ENCODE measurements at regions not wholly inside any gene's neighbourhood (a gene's known extent, or its start where the extent isn't known, plus 50 kb on each side); places are given as distances from the start of the nearest gene placed in this dataset.

GRCh38 chr10:130664526-130664925, 528.3 kb downstream of the GLRX3 start:
- no peak for FAIRE-seq
- no peak for TF ChIP-seq POLR2AphosphoS5 (IDR thresholded peaks at IDR 0.05; ENCODE audit: low read depth, low read length)
- no peak for TF ChIP-seq SPI1 (IDR thresholded peaks at IDR 0.05; ENCODE audit: low read depth, low read length)
- TF ChIP-seq TAF1 (IDR thresholded peaks at IDR 0.05; ENCODE audit: low read depth, low read length): no peak
- no peak for TF ChIP-seq POU2F2 (IDR thresholded peaks at IDR 0.05; ENCODE audit: low read depth, low read length)
- TF ChIP-seq POLR2A (IDR thresholded peaks at IDR 0.05; ENCODE audit: low read depth, low read length): no peak
- no peak for TF ChIP-seq PAX5 (IDR thresholded peaks at IDR 0.05; ENCODE audit: insufficient read depth, low read length, severe bottlenecking)
- no peak for DNase-seq (ENCODE audit: insufficient read length, low spot score)

- DNase-seq (ENCODE audit: insufficient read length, low spot score) (no peak), FAIRE-seq (no peak)
- no peak for TF ChIP-seq POU2F2 (IDR thresholded peaks at IDR 0.05; ENCODE audit: low read depth, low read length)
- no peak for TF ChIP-seq POLR2A (IDR thresholded peaks at IDR 0.05; ENCODE audit: low read depth, low read length)
- no peak for TF ChIP-seq TAF1 (IDR thresholded peaks at IDR 0.05; ENCODE audit: low read depth, low read length)
- TF ChIP-seq POLR2AphosphoS5 (IDR thresholded peaks at IDR 0.05; ENCODE audit: low read depth, low read length): no peak
- TF ChIP-seq SPI1 (IDR thresholded peaks at IDR 0.05; ENCODE audit: low read depth, low read length): no peak
- TF ChIP-seq PAX5 (IDR thresholded peaks at IDR 0.05; ENCODE audit: insufficient read depth, low read length, severe bottlenecking): no peak
Observed at GRCh38 chr10:130666215-130666614, 530.0 kb downstream of the GLRX3 start.

- no peak for TF ChIP-seq POLR2A (IDR thresholded peaks at IDR 0.05; ENCODE audit: low read depth, low read length)
- no peak for TF ChIP-seq PAX5 (IDR thresholded peaks at IDR 0.05; ENCODE audit: insufficient read depth, low read length, severe bottlenecking)
- no peak for TF ChIP-seq TAF1 (IDR thresholded peaks at IDR 0.05; ENCODE audit: low read depth, low read length)
- TF ChIP-seq POLR2AphosphoS5 (IDR thresholded peaks at IDR 0.05; ENCODE audit: low read depth, low read length): no peak
- TF ChIP-seq POU2F2 (IDR thresholded peaks at IDR 0.05; ENCODE audit: low read depth, low read length): no peak
- TF ChIP-seq SPI1 (IDR thresholded peaks at IDR 0.05; ENCODE audit: low read depth, low read length): no peak
- DNase-seq (ENCODE audit: insufficient read length, low spot score) (no peak), FAIRE-seq (no peak)
Observed at GRCh38 chr10:130686689-130687300, 550.6 kb downstream of the GLRX3 start.

- FAIRE-seq (no peak), DNase-seq (ENCODE audit: insufficient read length, low spot score) (no peak)
- TF ChIP-seq POLR2A (IDR thresholded peaks at IDR 0.05; ENCODE audit: low read depth, low read length) (no peak), TAF1 (IDR thresholded peaks at IDR 0.05; ENCODE audit: low read depth, low read length) (no peak), POLR2AphosphoS5 (IDR thresholded peaks at IDR 0.05; ENCODE audit: low read depth, low read length) (no peak), POU2F2 (IDR thresholded peaks at IDR 0.05; ENCODE audit: low read depth, low read length) (no peak), SPI1 (IDR thresholded peaks at IDR 0.05; ENCODE audit: low read depth, low read length) (no peak), PAX5 (IDR thresholded peaks at IDR 0.05; ENCODE audit: insufficient read depth, low read length, severe bottlenecking) (no peak)
Observed at GRCh38 chr10:130687566-130687965, 551.4 kb downstream of the GLRX3 start.

GRCh38 chr10:130689743-130690626, 553.8 kb downstream of the GLRX3 start:
- FAIRE-seq (no peak), DNase-seq (ENCODE audit: insufficient read length, low spot score) (no peak)
- TF ChIP-seq PAX5 (IDR thresholded peaks at IDR 0.05; ENCODE audit: insufficient read depth, low read length, severe bottlenecking): no peak
- TF ChIP-seq SPI1 (IDR thresholded peaks at IDR 0.05; ENCODE audit: low read depth, low read length): no peak
- TF ChIP-seq POU2F2 (IDR thresholded peaks at IDR 0.05; ENCODE audit: low read depth, low read length): no peak
- TF ChIP-seq POLR2A (IDR thresholded peaks at IDR 0.05; ENCODE audit: low read depth, low read length): no peak
- TF ChIP-seq TAF1 (IDR thresholded peaks at IDR 0.05; ENCODE audit: low read depth, low read length): no peak
- no peak for TF ChIP-seq POLR2AphosphoS5 (IDR thresholded peaks at IDR 0.05; ENCODE audit: low read depth, low read length)

GRCh38 chr10:130691776-130692175, 555.6 kb downstream of the GLRX3 start:
- FAIRE-seq (no peak), DNase-seq (ENCODE audit: insufficient read length, low spot score) (no peak)

GRCh38 chr10:130696870-130697269, 560.7 kb downstream of the GLRX3 start:
- FAIRE-seq (no peak), DNase-seq (ENCODE audit: insufficient read length, low spot score) (no peak)
- TF ChIP-seq TAF1 (IDR thresholded peaks at IDR 0.05; ENCODE audit: low read depth, low read length) (no peak), PAX5 (IDR thresholded peaks at IDR 0.05; ENCODE audit: insufficient read depth, low read length, severe bottlenecking) (no peak), POU2F2 (IDR thresholded peaks at IDR 0.05; ENCODE audit: low read depth, low read length) (no peak), SPI1 (IDR thresholded peaks at IDR 0.05; ENCODE audit: low read depth, low read length) (no peak), POLR2A (IDR thresholded peaks at IDR 0.05; ENCODE audit: low read depth, low read length) (no peak), POLR2AphosphoS5 (IDR thresholded peaks at IDR 0.05; ENCODE audit: low read depth, low read length) (no peak)

More at GRCh38 chr10:130691776-130692175, 555.6 kb downstream of the GLRX3 start:
- no peak for TF ChIP-seq PAX5 (IDR thresholded peaks at IDR 0.05; ENCODE audit: insufficient read depth, low read length, severe bottlenecking)

- no peak for DNase-seq (ENCODE audit: insufficient read length, low spot score)
- TF ChIP-seq PAX5 (IDR thresholded peaks at IDR 0.05; ENCODE audit: insufficient read depth, low read length, severe bottlenecking): no peak
- TF ChIP-seq TAF1 (IDR thresholded peaks at IDR 0.05; ENCODE audit: low read depth, low read length): no peak
- no peak for TF ChIP-seq SPI1 (IDR thresholded peaks at IDR 0.05; ENCODE audit: low read depth, low read length)
- no peak for TF ChIP-seq POU2F2 (IDR thresholded peaks at IDR 0.05; ENCODE audit: low read depth, low read length)
- no peak for TF ChIP-seq POLR2AphosphoS5 (IDR thresholded peaks at IDR 0.05; ENCODE audit: low read depth, low read length)
- no peak for TF ChIP-seq POLR2A (IDR thresholded peaks at IDR 0.05; ENCODE audit: low read depth, low read length)
- no peak for FAIRE-seq
Observed at GRCh38 chr10:130707389-130707979, 571.3 kb downstream of the GLRX3 start.

- DNase-seq (ENCODE audit: insufficient read length, low spot score) (no peak), FAIRE-seq (no peak)
- TF ChIP-seq PAX5 (IDR thresholded peaks at IDR 0.05; ENCODE audit: insufficient read depth, low read length, severe bottlenecking) (no peak), SPI1 (IDR thresholded peaks at IDR 0.05; ENCODE audit: low read depth, low read length) (no peak), POU2F2 (IDR thresholded peaks at IDR 0.05; ENCODE audit: low read depth, low read length) (no peak), POLR2A (IDR thresholded peaks at IDR 0.05; ENCODE audit: low read depth, low read length) (no peak), TAF1 (IDR thresholded peaks at IDR 0.05; ENCODE audit: low read depth, low read length) (no peak), POLR2AphosphoS5 (IDR thresholded peaks at IDR 0.05; ENCODE audit: low read depth, low read length) (no peak)
Observed at GRCh38 chr10:130708465-130709070, 572.4 kb downstream of the GLRX3 start.
